ENCODE measurements at regions not wholly inside any gene's neighbourhood (a gene's known extent, or its start where the extent isn't known, plus 50 kb on each side); places are given as distances from the start of the nearest gene placed in this dataset.

DNA sequence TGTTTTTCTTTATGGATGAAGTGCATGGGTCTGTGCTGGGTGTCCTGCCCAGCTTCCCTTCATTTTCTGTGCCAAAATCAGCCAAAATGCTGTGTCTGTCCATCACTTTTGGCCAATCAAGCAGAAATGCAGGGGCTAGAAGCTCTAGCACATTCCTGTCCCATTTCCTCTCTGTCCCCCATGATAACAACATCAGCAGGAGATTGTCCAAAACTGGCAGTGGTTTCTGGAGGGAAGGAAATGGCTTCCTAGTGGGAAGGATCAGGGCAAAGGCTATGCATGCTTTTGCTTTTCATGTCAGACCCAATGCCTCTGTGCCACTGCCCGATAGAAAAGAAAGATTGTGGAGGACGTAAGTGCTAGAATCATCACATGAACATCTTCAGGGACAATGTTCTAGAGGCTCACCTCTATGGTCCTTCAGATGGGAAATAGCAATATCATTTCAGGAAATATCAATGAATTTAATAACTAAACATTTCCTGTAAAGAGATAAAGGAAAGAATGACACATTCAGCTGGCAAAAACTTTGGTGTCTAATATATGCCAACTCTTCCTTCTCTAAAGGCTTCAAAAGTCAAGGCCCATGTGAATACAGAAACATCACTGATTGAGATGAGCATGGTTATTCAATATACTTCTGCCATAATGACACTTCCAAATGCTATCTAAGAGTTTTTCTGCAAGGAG lies 107.5 kb downstream of the SETD4 start:
- Histone ChIP-seq H3K36me3 (replicated peaks; ENCODE audit: control insufficient read depth, insufficient read depth, low read length) (no peaks in the 10 kb centered on the region), H3K27me3 (ENCODE audit: control insufficient read depth, insufficient read depth, low read length) (no peaks in the 10 kb centered on the region), H3K4me3 (ENCODE audit: insufficient read depth, low read depth, low read length) (no peak overlapping the region)
- no peak for DNase-seq

DNA sequence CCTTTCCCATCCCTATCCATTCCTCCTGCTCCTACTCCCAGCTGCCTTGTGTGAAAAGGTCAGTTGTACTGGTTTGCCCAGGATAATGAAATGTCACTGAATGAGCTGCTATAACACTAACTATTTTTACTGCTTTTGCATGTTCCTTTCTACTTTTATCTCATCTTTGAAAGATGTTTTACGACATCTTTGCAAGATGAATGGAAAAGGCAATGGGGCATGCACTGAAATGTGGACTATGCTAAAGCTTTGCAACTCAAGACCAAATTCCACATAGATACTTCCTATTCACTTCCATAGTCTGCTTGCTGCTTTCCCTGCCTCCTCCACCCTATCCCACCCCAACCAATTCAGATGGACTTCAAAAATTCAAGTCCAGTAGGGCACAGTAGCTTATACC lies 111.3 kb downstream of the SETD4 start:
- H3K36me3 ChIP-seq (replicated peaks; ENCODE audit: control insufficient read depth, insufficient read depth, low read length) = no peaks in the 10 kb centered on the region

DNA sequence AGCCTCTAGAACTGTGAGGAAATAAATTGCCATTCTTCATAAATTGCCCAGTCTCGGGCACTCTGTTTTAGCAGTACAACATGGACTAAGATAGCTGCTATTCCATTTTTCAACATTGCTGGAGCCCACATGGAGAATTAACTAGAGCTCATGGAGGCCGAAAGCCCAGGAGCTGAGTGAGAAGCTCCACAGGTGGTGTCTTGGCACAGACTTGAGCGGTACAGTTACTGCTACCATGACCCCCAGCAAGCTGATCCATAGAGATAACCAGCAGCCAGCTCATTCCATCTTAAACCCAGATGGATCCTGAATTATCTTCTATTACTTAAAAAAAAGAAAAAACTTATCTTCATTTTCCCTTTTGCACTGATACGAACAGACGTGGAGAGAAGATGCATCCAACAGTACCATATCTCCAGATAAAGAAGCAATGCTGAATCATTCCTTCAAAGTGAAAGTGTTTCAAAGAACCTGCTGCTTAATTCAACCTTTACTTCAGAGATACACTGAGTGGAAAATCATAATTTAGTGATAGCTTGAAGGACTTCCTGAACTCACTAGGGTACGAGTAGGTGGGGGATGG lies 115.1 kb downstream of the SETD4 start:
- Histone ChIP-seq H3K36me3 (replicated peaks; ENCODE audit: control insufficient read depth, insufficient read depth, low read length) (no peaks in the 10 kb centered on the region), H3K4me3 (ENCODE audit: insufficient read depth, low read depth, low read length) (no peak overlapping the region), H3K27me3 (ENCODE audit: control insufficient read depth, insufficient read depth, low read length) (no peaks in the 10 kb centered on the region)
- no peak for DNase-seq

More for the DNA sequence above, 111.3 kb downstream of the SETD4 start:
- Histone ChIP-seq H3K27me3 (ENCODE audit: control insufficient read depth, insufficient read depth, low read length) (no peaks in the 10 kb centered on the region), H3K4me3 (ENCODE audit: insufficient read depth, low read depth, low read length) (no peak overlapping the region)
- DNase-seq = no peak

DNA sequence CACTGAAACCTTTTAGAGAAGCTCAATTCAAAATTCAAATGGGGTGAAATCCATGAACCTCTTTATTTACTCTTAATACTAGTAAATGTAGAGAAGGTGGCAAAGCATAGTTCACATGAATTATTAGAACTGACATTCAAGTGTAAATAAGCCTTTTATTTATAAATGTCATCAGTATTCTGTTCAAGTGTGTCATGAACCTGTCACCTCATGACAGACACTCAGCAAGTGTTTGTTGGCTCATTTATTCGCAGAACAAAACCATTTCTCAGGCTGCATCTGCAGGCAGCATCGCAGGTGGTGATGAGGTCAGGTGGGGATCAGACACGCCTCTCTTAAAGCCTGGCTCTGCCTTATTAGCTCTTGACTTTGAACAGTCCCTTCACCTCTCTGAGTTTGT lies 116.6 kb downstream of the SETD4 start:
- no peak overlapping the region for H3K4me3 ChIP-seq (ENCODE audit: insufficient read depth, low read depth, low read length)
- no peak for DNase-seq
- H3K36me3 ChIP-seq (replicated peaks; ENCODE audit: control insufficient read depth, insufficient read depth, low read length) = no peaks in the 10 kb centered on the region
- H3K27me3 ChIP-seq (ENCODE audit: control insufficient read depth, insufficient read depth, low read length) = no peaks in the 10 kb centered on the region

DNA sequence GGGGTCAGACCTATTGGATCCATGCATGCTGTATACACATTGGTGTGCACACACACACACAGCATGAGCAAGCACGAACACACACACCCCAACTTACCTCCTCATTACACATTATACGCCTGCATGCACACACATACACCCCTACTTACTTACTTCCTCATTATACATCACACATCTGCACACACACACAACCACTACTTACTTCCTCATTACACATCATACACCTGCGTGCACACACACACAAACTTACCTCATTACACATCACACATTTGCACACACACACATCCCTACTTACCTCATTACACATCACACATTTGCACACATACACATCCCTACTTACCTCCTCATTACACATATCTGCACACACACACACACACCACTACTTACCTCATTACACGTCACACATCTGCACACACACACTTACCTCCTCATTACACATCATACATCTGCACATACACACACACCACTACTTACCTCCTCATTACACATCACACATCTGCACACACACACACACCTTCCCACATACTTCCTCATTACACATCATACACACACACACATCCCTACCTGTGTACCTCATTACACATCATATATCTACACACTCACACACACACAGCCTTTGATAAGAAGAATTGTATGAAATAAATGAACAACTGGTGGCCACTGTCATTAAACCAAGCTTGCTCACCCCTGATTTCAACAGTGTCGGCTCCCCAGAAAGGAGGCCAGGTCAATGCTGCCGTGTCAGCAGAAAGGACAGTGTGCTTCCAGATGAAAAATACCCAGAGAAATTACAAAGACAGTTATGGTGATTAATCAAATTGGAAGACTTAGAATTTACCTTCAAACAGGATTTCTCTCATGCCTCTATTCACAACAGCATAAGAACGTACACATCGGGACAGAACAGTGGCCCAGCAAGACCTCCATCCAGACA lies 117.8 kb downstream of the SETD4 start:
- Histone ChIP-seq H3K27me3 (ENCODE audit: control insufficient read depth, insufficient read depth, low read length) (no peaks in the 10 kb centered on the region), H3K4me3 (ENCODE audit: insufficient read depth, low read depth, low read length) (no peak overlapping the region), H3K36me3 (replicated peaks; ENCODE audit: control insufficient read depth, insufficient read depth, low read length) (no peaks in the 10 kb centered on the region)
- DNase-seq = no peak

DNA sequence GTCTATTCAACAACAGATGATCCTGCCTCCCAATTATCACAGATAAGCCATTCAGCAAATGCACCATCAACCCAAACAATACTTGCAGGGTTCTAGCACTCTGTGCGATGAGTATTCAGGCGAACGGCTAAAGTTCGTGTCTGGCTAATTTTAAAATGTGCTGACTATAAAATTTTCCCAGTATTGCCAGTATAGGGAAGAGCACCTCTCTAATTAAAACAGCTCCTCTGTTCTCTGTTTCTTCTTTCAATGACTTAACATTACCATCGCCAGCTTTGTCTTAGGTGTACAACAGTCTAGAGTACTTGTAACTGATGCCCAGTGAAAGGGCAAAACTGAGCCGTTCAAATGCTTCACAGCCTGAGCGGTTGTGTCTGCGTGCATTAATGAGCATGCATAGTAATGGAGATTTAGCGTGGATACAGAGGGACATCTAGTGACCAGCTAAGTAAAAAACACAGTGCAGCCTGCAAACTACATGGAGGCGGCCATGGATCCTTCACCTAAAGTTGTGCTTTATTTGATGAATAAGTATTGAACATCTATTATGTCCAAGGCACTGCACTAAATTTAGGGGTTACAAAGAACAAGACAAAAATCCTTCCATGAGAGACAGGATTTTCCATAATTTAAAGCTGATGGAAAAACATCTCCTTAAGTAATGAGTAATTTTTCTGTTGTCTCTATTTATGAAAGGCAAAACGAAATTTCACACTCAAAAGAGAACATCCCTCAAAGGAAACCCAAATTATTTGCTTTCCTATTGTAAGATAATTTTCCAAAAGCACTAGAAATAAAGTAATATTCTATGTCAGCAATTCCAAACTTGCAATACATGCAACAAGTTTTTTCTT lies 120.0 kb downstream of the SETD4 start:
- no peaks in the 10 kb centered on the region for H3K36me3 ChIP-seq (replicated peaks; ENCODE audit: control insufficient read depth, insufficient read depth, low read length)
- no peak overlapping the region for H3K4me3 ChIP-seq (ENCODE audit: insufficient read depth, low read depth, low read length)
- no peaks in the 10 kb centered on the region for H3K27me3 ChIP-seq (ENCODE audit: control insufficient read depth, insufficient read depth, low read length)
- DNase-seq = peak; percentile 27

DNA sequence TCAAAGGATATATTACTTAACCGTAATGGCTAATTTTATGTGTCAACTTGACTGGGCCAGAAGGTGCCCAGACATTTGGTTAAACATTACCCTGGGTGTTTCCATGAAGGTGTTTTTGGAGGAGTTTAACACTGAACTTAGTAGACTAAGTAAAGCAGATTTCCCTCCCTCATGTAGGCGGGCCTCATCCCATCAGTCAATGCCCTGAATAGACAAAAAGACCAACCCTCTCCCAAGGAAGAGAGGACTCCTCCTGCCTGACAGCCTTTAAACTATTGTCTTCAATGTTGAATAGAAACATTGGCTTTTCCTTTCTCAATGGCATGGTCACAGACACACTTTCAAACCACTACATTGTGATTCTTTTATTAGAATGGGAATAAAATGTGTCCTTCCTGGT lies 121.9 kb downstream of the SETD4 start:
- Histone ChIP-seq H3K27me3 (ENCODE audit: control insufficient read depth, insufficient read depth, low read length) (no peaks in the 10 kb centered on the region), H3K4me3 (ENCODE audit: insufficient read depth, low read depth, low read length) (no peak overlapping the region), H3K36me3 (replicated peaks; ENCODE audit: control insufficient read depth, insufficient read depth, low read length) (no peaks in the 10 kb centered on the region)
- no peak for DNase-seq

DNA sequence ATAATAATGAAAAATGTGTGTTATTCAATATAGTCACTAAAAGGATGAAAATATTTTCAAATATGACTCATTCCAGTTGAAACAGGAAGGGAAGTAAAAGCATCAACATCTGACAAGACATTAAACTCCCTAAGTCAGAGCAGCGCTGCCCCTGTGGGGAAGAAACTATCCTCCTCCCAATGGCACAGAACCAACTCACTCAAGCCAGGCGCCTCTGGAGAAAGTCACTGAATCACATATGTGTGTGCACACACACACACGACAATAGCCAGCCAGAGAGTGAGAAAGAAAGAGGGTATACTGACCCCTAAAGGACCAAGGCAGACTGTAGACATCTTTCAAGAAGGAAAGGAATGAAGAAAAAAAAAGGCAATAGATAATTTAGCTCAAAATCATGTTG lies 126.9 kb downstream of the SETD4 start:
- no peaks in the 10 kb centered on the region for H3K27me3 ChIP-seq (ENCODE audit: control insufficient read depth, insufficient read depth, low read length)
- no peaks in the 10 kb centered on the region for H3K36me3 ChIP-seq (replicated peaks; ENCODE audit: control insufficient read depth, insufficient read depth, low read length)
- DNase-seq = no peak
- H3K4me3 ChIP-seq (ENCODE audit: insufficient read depth, low read depth, low read length) = no peak overlapping the region

DNA sequence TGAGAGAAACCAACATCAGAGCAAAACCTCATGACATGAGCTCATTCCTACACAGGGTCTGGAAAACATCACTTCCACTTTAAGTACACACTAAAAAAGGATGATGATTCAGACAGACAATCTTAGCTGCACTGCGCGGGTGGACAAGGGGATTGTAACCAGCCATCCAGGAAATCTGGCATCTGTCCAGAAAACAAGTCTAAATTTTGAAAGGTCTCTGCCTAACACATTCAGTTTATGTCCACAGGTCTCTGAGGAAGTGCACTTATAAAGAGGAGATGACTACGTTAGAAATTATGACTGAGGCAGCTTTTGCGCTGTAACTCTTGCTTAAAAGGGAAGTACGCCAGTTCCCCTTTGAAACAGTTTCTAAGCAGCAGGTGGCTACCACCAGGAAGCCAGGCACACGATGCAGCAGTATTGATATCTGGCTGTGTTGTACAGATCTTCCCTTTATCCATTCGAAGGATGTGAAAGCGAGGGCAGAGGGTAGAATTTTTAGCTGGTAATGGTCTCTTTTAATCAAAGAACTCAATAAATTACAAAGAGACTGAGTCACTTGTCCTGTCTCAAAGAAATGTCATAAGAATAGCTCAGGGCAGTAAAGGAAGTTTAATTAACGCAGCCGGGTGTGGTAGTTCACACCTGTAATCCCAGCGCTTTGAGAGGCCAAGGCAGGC lies 128.0 kb downstream of the SETD4 start:
- Histone ChIP-seq H3K27me3 (ENCODE audit: control insufficient read depth, insufficient read depth, low read length) (no peaks in the 10 kb centered on the region), H3K36me3 (replicated peaks; ENCODE audit: control insufficient read depth, insufficient read depth, low read length) (no peaks in the 10 kb centered on the region), H3K4me3 (ENCODE audit: insufficient read depth, low read depth, low read length) (no peak overlapping the region)
- DNase-seq = no peak

DNA sequence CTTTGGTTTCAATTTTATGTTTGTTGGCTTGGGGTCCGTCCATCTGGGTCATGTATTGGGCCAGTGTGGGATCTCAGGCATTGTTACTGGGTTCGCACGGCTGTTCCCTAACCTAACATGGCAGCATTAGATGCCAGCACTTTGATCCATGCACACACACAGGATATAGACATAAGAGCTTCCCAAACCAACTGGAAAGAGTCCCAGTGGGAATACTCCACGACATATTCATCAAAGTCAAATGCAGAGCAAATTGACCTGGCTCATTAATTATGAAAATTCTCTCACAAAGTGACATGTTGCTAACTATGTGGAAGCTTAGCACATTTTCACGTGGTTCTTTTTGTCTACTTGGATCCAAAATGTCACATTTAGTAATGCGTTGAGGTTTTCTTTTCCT lies 130.4 kb downstream of the SETD4 start:
- DNase-seq = no peak
- no peaks in the 10 kb centered on the region for H3K27me3 ChIP-seq (ENCODE audit: control insufficient read depth, insufficient read depth, low read length)
- H3K36me3 ChIP-seq (replicated peaks; ENCODE audit: control insufficient read depth, insufficient read depth, low read length) = no peaks in the 10 kb centered on the region
- no peak overlapping the region for H3K4me3 ChIP-seq (ENCODE audit: insufficient read depth, low read depth, low read length)

DNA sequence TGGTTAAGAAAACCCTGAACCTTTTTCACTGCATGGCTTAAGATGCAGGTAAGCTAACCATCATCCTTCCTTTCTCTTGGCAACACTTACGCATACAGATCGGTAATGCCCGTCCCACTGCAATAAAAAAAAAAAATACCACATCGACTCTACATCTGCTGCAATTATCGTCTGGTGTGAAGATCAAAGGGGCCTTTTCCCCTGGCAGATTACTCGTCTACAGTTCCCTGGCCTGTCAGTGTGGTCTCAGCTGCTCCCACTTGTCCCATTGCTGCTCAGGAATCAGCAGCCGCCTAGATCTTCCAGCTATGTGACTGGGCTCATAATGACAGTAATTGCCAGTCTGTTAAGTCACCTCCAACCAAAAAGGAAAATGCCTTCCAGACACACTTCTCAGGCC lies 133.1 kb downstream of the SETD4 start:
- DNase-seq = no peak
- H3K27me3 ChIP-seq (ENCODE audit: control insufficient read depth, insufficient read depth, low read length) = no peaks in the 10 kb centered on the region
- H3K36me3 ChIP-seq (replicated peaks; ENCODE audit: control insufficient read depth, insufficient read depth, low read length) = no peaks in the 10 kb centered on the region
- no peak overlapping the region for H3K4me3 ChIP-seq (ENCODE audit: insufficient read depth, low read depth, low read length)

DNA sequence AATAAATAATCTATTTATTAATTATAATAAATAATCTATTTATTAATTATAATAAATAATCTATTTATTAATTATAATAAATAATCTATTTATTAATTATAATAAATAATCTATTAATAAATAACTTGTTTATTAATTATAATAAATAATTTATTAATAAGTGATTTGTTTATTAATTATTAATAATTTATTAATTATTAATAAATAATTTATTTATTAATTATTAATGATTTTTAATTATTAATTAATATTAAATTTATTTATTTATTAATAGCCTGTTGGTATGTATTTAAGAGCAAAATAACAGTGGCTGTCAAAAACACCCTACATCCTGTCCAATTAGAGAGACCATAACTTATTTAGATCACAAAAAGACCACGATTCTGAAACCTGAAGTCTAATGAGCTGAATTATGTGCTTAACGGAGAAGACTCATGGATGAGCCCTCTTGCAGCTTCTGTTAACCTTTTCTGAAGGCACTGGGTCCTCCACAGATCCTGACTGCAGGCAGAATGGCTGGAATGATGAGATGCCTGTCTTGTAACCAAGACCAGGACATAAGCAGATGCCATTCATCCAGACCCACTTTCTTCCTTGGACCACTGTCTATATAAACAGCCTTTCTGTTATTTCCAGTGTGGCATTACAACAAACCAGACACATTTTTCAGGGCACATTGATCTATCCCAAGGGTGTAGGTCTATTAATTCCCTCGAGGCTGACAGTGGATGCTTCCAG lies 134.2 kb downstream of the SETD4 start:
- no peaks in the 10 kb centered on the region for H3K36me3 ChIP-seq (replicated peaks; ENCODE audit: control insufficient read depth, insufficient read depth, low read length)
- no peaks in the 10 kb centered on the region for H3K27me3 ChIP-seq (ENCODE audit: control insufficient read depth, insufficient read depth, low read length)
- DNase-seq = no peak
- no peak overlapping the region for H3K4me3 ChIP-seq (ENCODE audit: insufficient read depth, low read depth, low read length)

DNA sequence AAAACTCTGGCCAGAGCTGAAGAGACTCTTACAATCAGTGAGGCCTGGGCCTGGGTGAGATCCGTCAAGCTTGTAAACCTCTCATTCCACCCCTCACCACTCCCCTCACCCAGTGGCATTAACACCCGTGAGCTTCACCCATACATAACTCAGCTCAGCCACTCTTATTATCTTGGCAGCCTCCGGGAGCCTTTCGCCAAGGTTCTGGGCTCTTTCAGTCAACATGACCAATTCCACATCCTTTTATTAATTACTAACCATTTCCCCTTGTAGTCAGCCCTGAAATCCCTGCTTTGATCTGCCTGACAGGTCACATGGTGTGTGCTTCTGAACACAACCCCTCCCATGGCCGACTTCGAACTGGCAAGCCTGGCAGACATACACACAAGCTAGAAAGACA lies 134.8 kb downstream of the SETD4 start:
- DNase-seq = no peak
- H3K4me3 ChIP-seq (ENCODE audit: insufficient read depth, low read depth, low read length) = no peak overlapping the region
- no peaks in the 10 kb centered on the region for H3K36me3 ChIP-seq (replicated peaks; ENCODE audit: control insufficient read depth, insufficient read depth, low read length)
- H3K27me3 ChIP-seq (ENCODE audit: control insufficient read depth, insufficient read depth, low read length) = no peaks in the 10 kb centered on the region
